Neural progenitor cell (in vitro differentiated cells): ENCODE measurements at regions not wholly inside any gene's neighbourhood (a gene's known extent, or its start where the extent isn't known, plus 50 kb on each side); places are given as distances from the start of the nearest gene placed in this dataset.

Source experiments
- DNase-seq: peaks from one replicate; pipeline ENCODE4 v3.0.0-alpha.2; 2016; ENCODE audit warnings: low spot score
- H2AFZ ChIP-seq: fragments of 200-600 bp; sonication (generic); replicated peaks from 2 replicates; pipeline ENCODE4 v1.6.1; 2016; ENCODE audit warnings: antibody characterized with exemption
- H3F3A ChIP-seq: fragments of 200-600 bp; sonication (generic); 2 replicates; pipeline ENCODE4 v1.6.1; 2016; ENCODE audit warnings: antibody characterized with exemption, low read depth
- H3K27ac ChIP-seq: fragments of 200-600 bp; sonication (generic); 2 replicates; pipeline ENCODE4 v1.5.1; 2016; ENCODE audit warnings: mild to moderate bottlenecking
- H3K27me3 ChIP-seq: fragments of 200-600 bp; sonication (generic); 2 replicates; pipeline ENCODE4 v1.6.1; 2016; ENCODE audit warnings: mild to moderate bottlenecking, moderate library complexity
- H3K36me3 ChIP-seq: fragments of 200-600 bp; sonication (generic); 2 replicates; pipeline ENCODE4 v1.5.1; 2016
- H3K4me1 ChIP-seq: fragments of 200-600 bp; sonication (generic); 2 replicates; pipeline ENCODE4 v1.6.1; 2016; ENCODE audit warnings: mixed run types
- H3K4me2 ChIP-seq: fragments of 200-600 bp; sonication (generic); 2 replicates; pipeline ENCODE4 v1.6.1; 2016
- H3K4me3 ChIP-seq: fragments of 200-600 bp; sonication (generic); 2 replicates; pipeline ENCODE4 v1.5.1; 2016
- H3K79me2 ChIP-seq: fragments of 200-600 bp; sonication (generic); 2 replicates; pipeline ENCODE4 v1.6.1; 2016; ENCODE audit warnings: low read depth
- H3K9ac ChIP-seq: fragments of 200-600 bp; sonication (generic); 2 replicates; pipeline ENCODE4 v1.6.1; 2016
- H3K9me3 ChIP-seq: fragments of 200-600 bp; sonication (generic); 2 replicates; pipeline ENCODE4 v1.5.1; 2016; ENCODE audit warnings: low read depth
- H4K20me1 ChIP-seq: fragments of 200-600 bp; sonication (generic); 2 replicates; pipeline ENCODE4 v1.6.1; 2016; ENCODE audit warnings: low read depth
- H3K27ac Mint-ChIP-seq: 3 replicates; pipeline ENCODE4 v1.8.0; 2021; ENCODE audit warnings: mixed read lengths
- H3K27me3 Mint-ChIP-seq: 2 replicates; pipeline ENCODE4 v1.8.0; 2022; ENCODE audit warnings: low read depth, mild to moderate bottlenecking, inconsistent platforms, moderate library complexity, mixed read lengths; ENCODE audit not compliant: insufficient read depth
- H3K36me3 Mint-ChIP-seq: 3 replicates; pipeline ENCODE4 v1.8.0; 2021; ENCODE audit warnings: mixed read lengths
- H3K4me1 Mint-ChIP-seq: 3 replicates; pipeline ENCODE4 v1.8.0; 2021; ENCODE audit warnings: mixed read lengths
- H3K4me3 Mint-ChIP-seq: 3 replicates; pipeline ENCODE4 v1.8.0; 2021; ENCODE audit warnings: mild to moderate bottlenecking, moderate library complexity, mixed read lengths
- H3K9me3 Mint-ChIP-seq: 3 replicates; pipeline ENCODE4 v1.8.0; 2020; ENCODE audit warnings: mixed read lengths
- CTCF ChIP-seq: fragments of 200-600 bp; sonication (generic); IDR thresholded peaks from 2 replicates; pipeline ENCODE4 v1.5.1; 2017; ENCODE audit warnings: antibody characterized with exemption, mild to moderate bottlenecking
- EZH2 ChIP-seq: fragments of 200-600 bp; sonication (generic); IDR thresholded peaks from 2 replicates; pipeline ENCODE4 v1.6.1; 2017; ENCODE audit warnings: antibody characterized with exemption, mild to moderate bottlenecking, moderate library complexity
- EZH2phosphoT487 ChIP-seq: fragments of 200-600 bp; sonication (generic); IDR thresholded peaks from 2 replicates; pipeline ENCODE4 v1.6.1; 2017; ENCODE audit warnings: antibody characterized with exemption

DNA sequence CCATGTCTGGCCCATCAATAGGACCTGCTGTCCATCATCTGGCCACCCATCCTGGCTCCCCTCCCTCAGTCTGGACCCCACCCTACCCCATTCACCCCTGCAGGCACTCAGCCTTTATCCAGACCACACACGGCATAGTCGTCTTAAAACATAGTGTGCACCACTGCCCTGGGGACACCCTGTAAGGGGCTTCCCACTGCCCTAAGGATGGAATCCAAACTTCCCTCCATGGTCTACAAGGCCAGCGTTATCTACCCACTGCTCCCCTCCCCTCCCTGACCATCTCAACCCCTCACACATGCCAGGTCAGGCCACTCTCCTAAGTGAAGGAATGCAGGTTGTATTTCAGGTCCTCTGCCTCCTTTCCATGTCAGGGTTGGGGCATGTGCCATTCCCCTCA is 352.7 kb upstream of the ZNF507 start:
- H3F3A ChIP-seq, result no peaks in the 10 kb centered on the region
- Mint-ChIP-seq H3K4me3 (no peak overlapping the region), H3K4me1 (no peaks in the 10 kb centered on the region), H3K27ac (no peak overlapping the region), H3K9me3 (no peaks in the 10 kb centered on the region), H3K36me3 (no peaks in the 10 kb centered on the region), H3K27me3 (peaks cover 4% of the 10 kb centered on the region)
- no peak overlapping the region for H3K4me3 ChIP-seq
- DNase-seq, result no peak
- H3K9me3 ChIP-seq, result no peaks in the 10 kb centered on the region
- no peaks in the 10 kb centered on the region for H3K4me1 ChIP-seq
- H3K4me2 ChIP-seq, result no peak overlapping the region
- H3K27ac ChIP-seq, result no peak overlapping the region
- H3K9ac ChIP-seq, result no peak overlapping the region
- no peak overlapping the region for H2AFZ ChIP-seq
- no peaks in the 10 kb centered on the region for H3K27me3 ChIP-seq
- no peaks in the 10 kb centered on the region for H3K36me3 ChIP-seq
- H3K79me2 ChIP-seq, result no peaks in the 10 kb centered on the region
- H4K20me1 ChIP-seq, result no peaks in the 10 kb centered on the region
- TF ChIP-seq EZH2 (no peak), CTCF (no peak), EZH2phosphoT487 (no peak)

- no peak overlapping the region for H3K4me3 ChIP-seq
- Mint-ChIP-seq H3K9me3 (no peaks in the 10 kb centered on the region), H3K4me1 (no peaks in the 10 kb centered on the region), H3K27me3 (peaks cover 4% of the 10 kb centered on the region), H3K36me3 (no peaks in the 10 kb centered on the region), H3K27ac (no peak overlapping the region), H3K4me3 (no peak overlapping the region)
- H2AFZ ChIP-seq, result no peak overlapping the region
- H3F3A ChIP-seq, result no peaks in the 10 kb centered on the region
- H3K27ac ChIP-seq, result no peak overlapping the region
- H3K9ac ChIP-seq, result no peak overlapping the region
- no peaks in the 10 kb centered on the region for H3K27me3 ChIP-seq
- TF ChIP-seq EZH2, result no peak
- no peak for TF ChIP-seq EZH2phosphoT487
- TF ChIP-seq CTCF, result no peak
- no peak overlapping the region for H3K4me2 ChIP-seq
- no peaks in the 10 kb centered on the region for H3K36me3 ChIP-seq
- DNase-seq, result no peak
- peaks cover 6% of the 10 kb centered on the region for H3K9me3 ChIP-seq
- H3K79me2 ChIP-seq, result no peaks in the 10 kb centered on the region
- H3K4me1 ChIP-seq, result no peaks in the 10 kb centered on the region
- no peaks in the 10 kb centered on the region for H4K20me1 ChIP-seq
Observed at GRCh38 chr19:31995546-31995945, 349.9 kb upstream of the ZNF507 start.

DNA sequence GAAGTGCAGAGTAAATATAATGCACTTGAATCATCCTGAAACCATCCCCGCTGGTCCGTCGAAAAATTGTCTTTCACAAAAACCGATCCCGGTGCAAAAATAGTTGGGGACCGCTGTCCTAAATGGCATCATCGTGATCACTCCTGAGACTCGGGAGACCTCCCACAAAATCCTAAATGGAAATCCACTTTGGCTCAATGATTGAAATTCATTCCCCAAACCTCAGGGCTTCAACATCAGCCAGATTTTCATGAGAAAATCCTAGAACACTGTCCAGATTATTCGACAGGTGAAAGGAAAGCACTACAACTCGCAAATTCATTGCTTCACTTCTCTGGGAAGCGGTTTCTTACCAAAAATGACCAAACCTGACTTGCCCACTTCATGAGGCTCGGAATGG is 335.3 kb upstream of the ZNF507 start:
- no peaks in the 10 kb centered on the region for H3K9me3 Mint-ChIP-seq
- Histone ChIP-seq H3K27ac (no peak overlapping the region), H3K4me1 (no peaks in the 10 kb centered on the region), H3K27me3 (no peaks in the 10 kb centered on the region), H2AFZ (no peak overlapping the region), H3K79me2 (no peaks in the 10 kb centered on the region), H3F3A (no peaks in the 10 kb centered on the region), H3K9ac (no peak overlapping the region), H4K20me1 (no peaks in the 10 kb centered on the region), H3K4me3 (no peak overlapping the region), H3K36me3 (no peaks in the 10 kb centered on the region), H3K4me2 (no peak overlapping the region), H3K9me3 (no peaks in the 10 kb centered on the region)
- peaks cover 2% of the 10 kb centered on the region for H3K27me3 Mint-ChIP-seq
- H3K4me1 Mint-ChIP-seq, result peaks cover 11% of the 10 kb centered on the region
- no peaks in the 10 kb centered on the region for H3K36me3 Mint-ChIP-seq
- H3K27ac Mint-ChIP-seq, result no peak overlapping the region
- no peak for TF ChIP-seq EZH2phosphoT487
- no peak for TF ChIP-seq CTCF
- no peak for TF ChIP-seq EZH2
- no peak for DNase-seq
- H3K4me3 Mint-ChIP-seq, result no peak overlapping the region

DNA sequence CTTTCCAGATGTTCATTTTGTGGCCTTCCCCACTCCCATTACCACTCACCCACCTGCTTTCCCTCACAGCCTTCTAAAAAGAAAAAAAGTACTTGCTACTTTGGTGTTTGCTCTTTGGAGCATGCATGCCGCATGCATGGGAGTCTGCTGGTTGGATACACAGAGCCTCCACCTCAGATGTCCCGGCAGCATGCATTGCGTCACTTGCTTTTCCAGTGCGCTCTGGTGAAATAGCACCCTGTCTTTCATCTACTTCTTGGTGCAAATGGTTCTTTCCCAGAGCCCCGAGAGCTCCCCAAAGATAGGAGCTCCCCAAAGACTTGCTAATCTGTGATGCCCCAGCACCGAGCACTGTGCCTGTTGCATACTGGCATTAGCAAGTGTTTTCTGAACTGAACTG is 333.2 kb upstream of the ZNF507 start:
- Histone ChIP-seq H3K4me2 (no peak overlapping the region), H3K9ac (no peak overlapping the region), H3K27me3 (no peaks in the 10 kb centered on the region), H3K9me3 (no peaks in the 10 kb centered on the region), H4K20me1 (no peaks in the 10 kb centered on the region), H2AFZ (no peak overlapping the region), H3K79me2 (no peaks in the 10 kb centered on the region), H3K4me1 (no peaks in the 10 kb centered on the region), H3K4me3 (no peak overlapping the region), H3K36me3 (no peaks in the 10 kb centered on the region), H3K27ac (no peak overlapping the region), H3F3A (no peaks in the 10 kb centered on the region)
- TF ChIP-seq EZH2 (no peak), EZH2phosphoT487 (no peak), CTCF (no peak)
- no peak overlapping the region for H3K27ac Mint-ChIP-seq
- H3K36me3 Mint-ChIP-seq, result no peaks in the 10 kb centered on the region
- peaks cover 2% of the 10 kb centered on the region for H3K27me3 Mint-ChIP-seq
- DNase-seq, result no peak
- peaks cover 11% of the 10 kb centered on the region for H3K4me1 Mint-ChIP-seq
- H3K4me3 Mint-ChIP-seq, result no peak overlapping the region
- no peaks in the 10 kb centered on the region for H3K9me3 Mint-ChIP-seq
